GM12878 (cell line): ENCODE measurements at regions not wholly inside any gene's neighbourhood (a gene's known extent, or its start where the extent isn't known, plus 50 kb on each side); places are given as distances from the start of the nearest gene placed in this dataset.

ENCODE experiments used
- ATAC-seq: fragments of 200-7000 bp; cut with Tn5 transposase; 3 replicates; pipeline ENCODE4 v1.9.1; 2020; ENCODE audit warnings: mild to moderate bottlenecking, moderate library complexity
- BruUV-seq: library from RNA; stranded (reverse); fragments of 400-500 nt; replicated peaks from 2 replicates; lab custom pipeline; 2021; lab: Mats Ljungman, UMichigan
- CTCF ChIA-PET: fragments of 300-600 bp; sonication (Branson Sonifier 250); formaldehyde crosslinking; extraction: SDS; loops from one replicate; lab custom pipeline; 2021; ENCODE audit warnings: inconsistent platforms; lab: Yijun Ruan, JAX
- POLR2A ChIA-PET: fragments of 350-600 bp; formaldehyde crosslinking; extraction: SDS; loops from one replicate; lab custom pipeline; 2021; ENCODE audit warnings: inconsistent platforms; lab: Charles Lee
- RAD21 ChIA-PET: fragments of 300-600 bp; sonication (Branson Sonifier 250); formaldehyde crosslinking; loops from one replicate; lab custom pipeline; 2023; ENCODE audit warnings: antibody characterized with exemption; ENCODE audit not compliant: unreplicated experiment; lab: Charles Lee
- SMC1A ChIA-PET: fragments of 300-600 bp; sonication (Branson Sonifier 250); formaldehyde crosslinking; loops from one replicate; lab custom pipeline; 2023; ENCODE audit not compliant: unreplicated experiment, uncharacterized antibody; lab: Charles Lee
- DNase-seq: peaks from one replicate; pipeline ENCODE4 v3.0.0-alpha.2; 2011; ENCODE audit warnings: low read depth, low spot score
- FAIRE-seq: peaks from 3 replicates; lab custom pipeline; 2011; peaks lifted over from hg19 to GRCh38; lab: Jason Lieb, UNC
- H2AFZ ChIP-seq: 2 replicates; pipeline ENCODE4 v1.6.0; 2011; ENCODE audit warnings: low read depth, low read length, control low read depth; ENCODE audit not compliant: control insufficient read depth
- H3K27ac ChIP-seq: 2 replicates; pipeline ENCODE4 v1.5.1; 2011; ENCODE audit warnings: control low read depth; ENCODE audit not compliant: control insufficient read depth, insufficient read depth
- H3K27me3 ChIP-seq, 2 experiments: replicated peaks in 1 of 2; 2 replicates each; pipeline versions ENCODE4 v1.6.0 to v1.6.1; 2011; ENCODE audit warnings: low read length in 1 of 2; ENCODE audit not compliant: control insufficient read depth in 2 of 2, insufficient read depth in 2 of 2
- H3K36me3 ChIP-seq, 2 experiments: 2 replicates each; pipeline ENCODE4 v1.5.1; 2011; ENCODE audit warnings: low read length in 1 of 2; ENCODE audit not compliant: control insufficient read depth in 2 of 2, insufficient read depth in 2 of 2
- H3K4me1 ChIP-seq: 2 replicates; pipeline ENCODE4 v1.6.1; 2011; ENCODE audit warnings: mild to moderate bottlenecking, low read length, moderate library complexity, mixed read lengths; ENCODE audit not compliant: control insufficient read depth, insufficient read depth
- H3K4me2 ChIP-seq: 2 replicates; pipeline ENCODE4 v1.6.0; 2011; ENCODE audit warnings: control low read depth; ENCODE audit not compliant: control insufficient read depth, insufficient read depth
- H3K4me3 ChIP-seq: fragments of 200-600 bp; sonication (generic); 2 replicates; pipeline ENCODE4 v1.5.1; 2016
- H3K79me2 ChIP-seq: 2 replicates; pipeline ENCODE4 v1.6.0; 2011; ENCODE audit warnings: low read length; ENCODE audit not compliant: control insufficient read depth, insufficient read depth
- H3K9ac ChIP-seq: 2 replicates; pipeline ENCODE4 v1.8.0; 2011; ENCODE audit warnings: low read length, control low read depth, mixed read lengths; ENCODE audit not compliant: control insufficient read depth, insufficient read depth
- H3K9me3 ChIP-seq: replicated peaks from 3 replicates; pipeline ENCODE4 v1.5.1; 2011; ENCODE audit warnings: mild to moderate bottlenecking, low read length; ENCODE audit not compliant: control insufficient read depth, insufficient read depth
- H4K20me1 ChIP-seq: 2 replicates; pipeline ENCODE4 v1.6.0; 2011; ENCODE audit not compliant: control insufficient read depth, insufficient read depth
- E4F1 ChIP-seq: fragments of 450-650 bp; IDR thresholded peaks from 2 replicates; pipeline ENCODE4 v1.6.1; 2018; ENCODE audit warnings: borderline replicate concordance, mild to moderate bottlenecking; ENCODE audit not compliant: partially characterized antibody
- EED ChIP-seq: sonication (generic); IDR thresholded peaks from 2 replicates; pipeline ENCODE4 v1.6.1; 2016; ENCODE audit warnings: antibody characterized with exemption, low read depth
- FOXK2 ChIP-seq: fragments of 450-650 bp; IDR thresholded peaks from 2 replicates; pipeline ENCODE4 v1.6.1; 2017; ENCODE audit warnings: mild to moderate bottlenecking, moderate library complexity
- HSF1 ChIP-seq: fragments of 150-350 bp; IDR thresholded peaks from 2 replicates; pipeline ENCODE4 v1.6.1; 2014; ENCODE audit warnings: mild to moderate bottlenecking, low read depth, low read length
- MEF2A ChIP-seq: IDR thresholded peaks from 2 replicates; pipeline ENCODE4 v1.6.1; 2011; ENCODE audit warnings: low read depth, mild to moderate bottlenecking, low read length, moderate library complexity; ENCODE audit not compliant: insufficient read depth
- MXI1 ChIP-seq: fragments of 150-350 bp; IDR thresholded peaks from 2 replicates; pipeline ENCODE4 v1.6.1; 2011; ENCODE audit warnings: low read depth, mild to moderate bottlenecking, inconsistent platforms, low read length, improper control_type of control experiment
- POU2F2 ChIP-seq: IDR thresholded peaks from 3 replicates; pipeline ENCODE4 v1.6.1; 2011; ENCODE audit warnings: low read depth, mild to moderate bottlenecking, low read length, borderline replicate concordance
- RB1 ChIP-seq: fragments of 450-650 bp; formaldehyde crosslinking; IDR thresholded peaks from 2 replicates; pipeline ENCODE4 v1.6.1; 2017; ENCODE audit warnings: mild to moderate bottlenecking, borderline replicate concordance
- SMAD5 ChIP-seq: IDR thresholded peaks from 2 replicates; pipeline ENCODE4 v1.6.1; 2016; ENCODE audit warnings: antibody characterized with exemption, low read depth
- SUPT20H ChIP-seq: IDR thresholded peaks from 2 replicates; pipeline ENCODE4 v1.6.1; 2011; ENCODE audit warnings: low read depth, mild to moderate bottlenecking, low read length, moderate library complexity, borderline replicate concordance; ENCODE audit not compliant: control insufficient read depth
- ZBTB40 ChIP-seq: fragments of 450-650 bp; IDR thresholded peaks from 2 replicates; pipeline ENCODE4 v1.6.1; 2016; ENCODE audit warnings: mild to moderate bottlenecking, moderate library complexity, borderline replicate concordance
- WGBS: methylation state at CpG from one replicate; pipeline ENCODE4 v1.1.6; 2016; ENCODE audit warnings: low lambda C conversion rate; ENCODE audit not compliant: insufficient replicate concordance, insufficient coverage; ENCODE audit errors: missing lambda C conversion rate; 5-methylcytosine and 5-hydroxymethylcytosine counted together
- in situ Hi-C: fragments of 300-500 bp; cut with MboI; formaldehyde crosslinking; loops from 9 replicates; pipeline ENCODE4 v1.14.3; 2018; ENCODE audit warnings: mixed read lengths
- intact Hi-C: fragments of 100-400 bp; cut with micrococcal nuclease; formaldehyde crosslinking; loops from one replicate; pipeline ENCODE4 v1.14.2; 2022; ENCODE audit not compliant: unreplicated experiment
- TF ChIP-seq, protein P1 (sequence below): fragments of 450-650 bp; formaldehyde crosslinking; IDR thresholded peaks from 2 replicates; pipeline ENCODE4 v1.5.0; 2022; ENCODE audit warnings: mild to moderate bottlenecking, missing genetic modification characterization

DNA sequence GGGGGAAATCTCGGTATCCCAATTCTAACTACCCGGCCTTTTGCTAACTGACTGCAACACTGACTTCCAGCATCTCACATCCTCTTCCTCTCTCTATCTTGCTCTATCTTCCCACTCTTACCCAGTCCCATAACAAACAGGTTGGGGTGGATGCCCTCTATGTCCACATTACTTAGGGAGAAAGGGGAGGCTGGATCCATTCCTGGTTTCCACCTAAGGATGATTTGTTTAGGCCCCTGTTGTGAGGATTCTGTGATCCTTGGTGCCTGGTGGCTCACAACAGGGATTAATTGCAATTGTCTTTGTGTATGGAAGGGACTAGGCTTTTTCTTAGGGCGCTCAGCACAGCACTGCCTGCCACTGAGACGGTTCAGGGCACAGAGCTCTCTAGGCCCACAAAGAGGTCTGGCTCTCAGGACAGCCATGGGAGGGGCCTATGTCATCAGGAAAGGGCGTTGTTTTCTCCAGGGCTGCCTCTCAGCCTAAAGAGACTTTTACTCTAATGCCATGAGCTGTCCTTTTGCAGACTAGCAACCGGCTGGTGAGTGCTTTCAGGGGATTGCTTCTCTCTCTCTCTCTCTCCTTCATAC is 612.1 kb upstream of the SALL1 start:
- H3K36me3 ChIP-seq, result no peaks in the 10 kb centered on the region
- CTCF ChIA-PET, result no interaction called here
- WGBS, result 29% methylated on average over 6 of the region's 6 CpGs
- H3K27me3 ChIP-seq, result 0 out of 4 replicates have a peak, but pooled peaks cover 0 to 2% of the 10 kb centered on the region in 2 experiments
- no peaks in the 10 kb centered on the region for H4K20me1 ChIP-seq
- no peaks in the 10 kb centered on the region for H3K79me2 ChIP-seq
- intact Hi-C loops, result no loop called here
- FAIRE-seq (no peak), DNase-seq (no peak), ATAC-seq (peak; percentile 25; the same call in 1 of the 3 replicates)
- SMC1A ChIA-PET, result no interaction called here
- no peak overlapping the region for H3K9ac ChIP-seq
- H3K4me3 ChIP-seq, result no peak overlapping the region
- in situ Hi-C loops, result no loop called here
- H3K9me3 ChIP-seq, result no peaks in the 10 kb centered on the region
- no peak overlapping the region for H3K4me2 ChIP-seq
- BruUV-seq, result no TSS peak
- no peak overlapping the region for H3K27ac ChIP-seq
- RAD21 ChIA-PET, result no interaction called here
- no peaks in the 10 kb centered on the region for H3K4me1 ChIP-seq
- H2AFZ ChIP-seq, result no peak overlapping the region
- POLR2A ChIA-PET, result no interaction called here
- TF ChIP-seq SMAD5 (no peak), E4F1 (no peak), MXI1 (no peak), SUPT20H (no peak), EED (no peak), POU2F2 (no peak), RB1 (no peak), ZBTB40 (no peak), HSF1 (no peak), MEF2A (no peak), FOXK2 (no peak)
- TF ChIP-seq, protein P1, sequence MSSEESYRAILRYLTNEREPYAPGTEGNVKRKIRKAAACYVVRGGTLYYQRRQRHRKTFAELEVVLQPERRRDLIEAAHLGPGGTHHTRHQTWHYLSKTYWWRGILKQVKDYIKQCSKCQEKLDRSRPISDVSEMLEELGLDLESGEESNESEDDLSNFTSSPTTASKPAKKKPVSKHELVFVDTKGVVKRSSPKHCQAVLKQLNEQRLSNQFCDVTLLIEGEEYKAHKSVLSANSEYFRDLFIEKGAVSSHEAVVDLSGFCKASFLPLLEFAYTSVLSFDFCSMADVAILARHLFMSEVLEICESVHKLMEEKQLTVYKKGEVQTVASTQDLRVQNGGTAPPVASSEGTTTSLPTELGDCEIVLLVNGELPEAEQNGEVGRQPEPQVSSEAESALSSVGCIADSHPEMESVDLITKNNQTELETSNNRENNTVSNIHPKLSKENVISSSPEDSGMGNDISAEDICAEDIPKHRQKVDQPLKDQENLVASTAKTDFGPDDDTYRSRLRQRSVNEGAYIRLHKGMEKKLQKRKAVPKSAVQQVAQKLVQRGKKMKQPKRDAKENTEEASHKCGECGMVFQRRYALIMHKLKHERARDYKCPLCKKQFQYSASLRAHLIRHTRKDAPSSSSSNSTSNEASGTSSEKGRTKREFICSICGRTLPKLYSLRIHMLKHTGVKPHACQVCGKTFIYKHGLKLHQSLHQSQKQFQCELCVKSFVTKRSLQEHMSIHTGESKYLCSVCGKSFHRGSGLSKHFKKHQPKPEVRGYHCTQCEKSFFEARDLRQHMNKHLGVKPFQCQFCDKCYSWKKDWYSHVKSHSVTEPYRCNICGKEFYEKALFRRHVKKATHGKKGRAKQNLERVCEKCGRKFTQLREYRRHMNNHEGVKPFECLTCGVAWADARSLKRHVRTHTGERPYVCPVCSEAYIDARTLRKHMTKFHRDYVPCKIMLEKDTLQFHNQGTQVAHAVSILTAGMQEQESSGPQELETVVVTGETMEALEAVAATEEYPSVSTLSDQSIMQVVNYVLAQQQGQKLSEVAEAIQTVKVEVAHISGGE (CRISPR knock-in tag), result no peak
